ENCODE measurements at regions not wholly inside any gene's neighbourhood (a gene's known extent, or its start where the extent isn't known, plus 50 kb on each side); places are given as distances from the start of the nearest gene placed in this dataset.

GRCh38 chr5:152704286-152704685, 299.2 kb upstream of the NMUR2 start:
- ChIA-PET POLR2A (ENCODE audit: unreplicated experiment) (no interaction called here), CTCF (no interaction called here)
- ATAC-seq = no peak
- Histone ChIP-seq H4K20me1 (ENCODE audit: low read length) (no peaks in the 10 kb centered on the region), H3K4me1 (ENCODE audit: insufficient read depth, low read length) (no peaks in the 10 kb centered on the region), H3K9me3 (ENCODE audit: low read length) (0 out of 2 replicates have a peak, but pooled peaks cover 3% of the 10 kb centered on the region), H3K27ac (ENCODE audit: low read length) (no peak overlapping the region), H3K36me3 (ENCODE audit: low read depth, low read length) (no peaks in the 10 kb centered on the region), H3K9ac (ENCODE audit: low read length) (no peak overlapping the region), H3K9me2 (replicated peaks; ENCODE audit: low read length) (no peaks in the 10 kb centered on the region), H2AFZ (ENCODE audit: low read length) (no peak overlapping the region), H3K79me2 (ENCODE audit: low read length) (no peaks in the 10 kb centered on the region), H3K27me3 (ENCODE audit: low read length) (no peaks in the 10 kb centered on the region), H3K4me2 (ENCODE audit: low read length) (no peak overlapping the region), H3K4me3 (ENCODE audit: low read length) (no peak overlapping the region), H3F3A (ENCODE audit: low read length, unreplicated experiment) (no peaks in the 10 kb centered on the region)
- BruUV-seq (replicated peaks) = no TSS peak
- DNase-seq = no peak
- intact Hi-C loops (cut with micrococcal nuclease) = no loop called here
- TF ChIP-seq CTCF (conservative IDR thresholded peaks at IDR 0.05; ENCODE audit: low read depth, low read length) (no peak), EZH2 (IDR thresholded peaks at IDR 0.05; ENCODE audit: low read length, unreplicated experiment) (no peak), EZH2phosphoT487 (IDR thresholded peaks at IDR 0.05; ENCODE audit: borderline replicate concordance, low read length) (no peak)

- H3K4me3 ChIP-seq (ENCODE audit: low read length) = no peak overlapping the region
- no peak for TF ChIP-seq EZH2 (IDR thresholded peaks at IDR 0.05; ENCODE audit: low read length, unreplicated experiment)
- no peak for TF ChIP-seq CTCF (conservative IDR thresholded peaks at IDR 0.05; ENCODE audit: low read depth, low read length)
- TF ChIP-seq EZH2phosphoT487 (IDR thresholded peaks at IDR 0.05; ENCODE audit: borderline replicate concordance, low read length) = no peak
- H3K79me2 ChIP-seq (ENCODE audit: low read length) = no peaks in the 10 kb centered on the region
- no peak overlapping the region for H2AFZ ChIP-seq (ENCODE audit: low read length)
- BruUV-seq (replicated peaks) = no TSS peak
- DNase-seq (no peak), ATAC-seq (no peak)
- H3K27ac ChIP-seq (ENCODE audit: low read length) = no peak overlapping the region
- POLR2A ChIA-PET (ENCODE audit: unreplicated experiment) = no interaction called here
- no peaks in the 10 kb centered on the region for H3K36me3 ChIP-seq (ENCODE audit: low read depth, low read length)
- H3K4me2 ChIP-seq (ENCODE audit: low read length) = no peak overlapping the region
- H3K9me2 ChIP-seq (replicated peaks; ENCODE audit: low read length) = no peaks in the 10 kb centered on the region
- no peaks in the 10 kb centered on the region for H4K20me1 ChIP-seq (ENCODE audit: low read length)
- H3F3A ChIP-seq (ENCODE audit: low read length, unreplicated experiment) = no peaks in the 10 kb centered on the region
- H3K9me3 ChIP-seq (ENCODE audit: low read length) = no peaks in the 10 kb centered on the region
- H3K27me3 ChIP-seq (ENCODE audit: low read length) = no peaks in the 10 kb centered on the region
- CTCF ChIA-PET = no interaction called here
- H3K9ac ChIP-seq (ENCODE audit: low read length) = no peak overlapping the region
- H3K4me1 ChIP-seq (ENCODE audit: insufficient read depth, low read length) = no peaks in the 10 kb centered on the region
- intact Hi-C loops (cut with micrococcal nuclease) = no loop called here
Observed at GRCh38 chr5:152711801-152712388, 306.8 kb upstream of the NMUR2 start.

GRCh38 chr5:152717393-152717792, 312.3 kb upstream of the NMUR2 start:
- Histone ChIP-seq H3K4me2 (ENCODE audit: low read length) (no peak overlapping the region), H3K4me1 (ENCODE audit: insufficient read depth, low read length) (no peaks in the 10 kb centered on the region), H3K27ac (ENCODE audit: low read length) (no peak overlapping the region), H3K79me2 (ENCODE audit: low read length) (no peaks in the 10 kb centered on the region), H2AFZ (ENCODE audit: low read length) (no peak overlapping the region), H3K27me3 (ENCODE audit: low read length) (no peaks in the 10 kb centered on the region), H3K9me2 (replicated peaks; ENCODE audit: low read length) (no peaks in the 10 kb centered on the region), H3K4me3 (ENCODE audit: low read length) (no peak overlapping the region), H3F3A (ENCODE audit: low read length, unreplicated experiment) (no peaks in the 10 kb centered on the region), H3K9ac (ENCODE audit: low read length) (no peak overlapping the region), H3K36me3 (ENCODE audit: low read depth, low read length) (no peaks in the 10 kb centered on the region), H3K9me3 (ENCODE audit: low read length) (0 out of 2 replicates have a peak, but pooled peaks cover 15% of the 10 kb centered on the region), H4K20me1 (ENCODE audit: low read length) (no peaks in the 10 kb centered on the region)
- CTCF ChIA-PET = no interaction called here
- ATAC-seq = no peak
- DNase-seq = no peak
- POLR2A ChIA-PET (ENCODE audit: unreplicated experiment) = no interaction called here
- no TSS peak for BruUV-seq (replicated peaks)
- TF ChIP-seq EZH2phosphoT487 (IDR thresholded peaks at IDR 0.05; ENCODE audit: borderline replicate concordance, low read length) = no peak
- no peak for TF ChIP-seq EZH2 (IDR thresholded peaks at IDR 0.05; ENCODE audit: low read length, unreplicated experiment)
- TF ChIP-seq CTCF (conservative IDR thresholded peaks at IDR 0.05; ENCODE audit: low read depth, low read length) = no peak
- intact Hi-C loops (cut with micrococcal nuclease) = no loop called here
